HEK293 (cell line): ENCODE measurements at regions not wholly inside any gene's neighbourhood (a gene's known extent, or its start where the extent isn't known, plus 50 kb on each side); places are given as distances from the start of the nearest gene placed in this dataset.

Experiments used
- PRDM1 ChIP-seq: fragments of 450-650 bp; formaldehyde crosslinking; IDR thresholded peaks from 2 replicates; pipeline ENCODE4; 2016; ENCODE audit warnings: missing biosample characterization, missing genetic modification characterization
- ZNF549 ChIP-seq: fragments of 450-650 bp; IDR thresholded peaks from 2 replicates; pipeline ENCODE4 v1.5.1; 2018; ENCODE audit warnings: missing biosample characterization, missing genetic modification characterization, mild to moderate bottlenecking, inconsistent platforms, moderate library complexity

DNA sequence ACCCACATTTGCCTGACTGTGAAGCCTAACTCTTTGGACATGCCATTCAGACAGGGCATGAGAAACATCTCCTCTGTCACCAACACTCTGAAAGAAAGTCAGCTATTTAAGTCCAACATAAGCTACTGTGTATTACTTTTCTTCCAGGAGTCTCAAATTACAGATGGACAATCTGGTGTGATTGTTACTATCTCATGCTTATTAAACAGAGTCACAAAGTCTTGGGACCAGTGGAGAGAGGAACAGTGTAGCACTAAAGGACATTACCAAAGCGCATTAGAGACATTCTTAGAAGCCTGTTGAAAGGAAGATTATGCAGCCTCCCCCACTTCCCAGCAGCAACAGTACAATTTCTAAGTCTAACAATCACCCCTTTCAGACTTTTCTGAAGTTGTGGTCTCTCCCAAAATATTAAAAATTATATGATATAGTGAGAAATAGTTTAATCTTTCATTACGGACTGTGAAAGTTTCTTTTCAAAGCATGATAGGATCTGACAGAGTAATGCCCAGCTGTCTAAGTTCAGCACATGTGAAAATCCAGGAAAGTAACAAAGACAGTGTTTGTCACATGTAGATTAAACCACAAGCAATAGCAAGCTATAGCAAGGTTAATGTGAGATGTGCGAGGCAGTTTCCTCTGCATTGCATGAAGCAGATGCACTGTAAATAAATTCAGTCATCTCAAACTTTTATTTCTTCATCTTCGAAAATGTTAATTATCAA, 280.9 kb upstream of the FZD8 start:
- TF ChIP-seq ZNF549 (tag by site-specific recombination) (no peak), PRDM1 (tag by site-specific recombination) (no peak)
